GM19395 (cell line): ENCODE measurements at regions not wholly inside any gene's neighbourhood (a gene's known extent, or its start where the extent isn't known, plus 50 kb on each side); places are given as distances from the start of the nearest gene placed in this dataset.

ENCODE experiments used
- ATAC-seq: cut with Tn5 transposase; IDR thresholded peaks from one replicate; pipeline ENCODE4 v1.9.1; 2021; ENCODE audit warnings: mild to moderate bottlenecking, moderate library complexity; ENCODE audit not compliant: unreplicated experiment

DNA sequence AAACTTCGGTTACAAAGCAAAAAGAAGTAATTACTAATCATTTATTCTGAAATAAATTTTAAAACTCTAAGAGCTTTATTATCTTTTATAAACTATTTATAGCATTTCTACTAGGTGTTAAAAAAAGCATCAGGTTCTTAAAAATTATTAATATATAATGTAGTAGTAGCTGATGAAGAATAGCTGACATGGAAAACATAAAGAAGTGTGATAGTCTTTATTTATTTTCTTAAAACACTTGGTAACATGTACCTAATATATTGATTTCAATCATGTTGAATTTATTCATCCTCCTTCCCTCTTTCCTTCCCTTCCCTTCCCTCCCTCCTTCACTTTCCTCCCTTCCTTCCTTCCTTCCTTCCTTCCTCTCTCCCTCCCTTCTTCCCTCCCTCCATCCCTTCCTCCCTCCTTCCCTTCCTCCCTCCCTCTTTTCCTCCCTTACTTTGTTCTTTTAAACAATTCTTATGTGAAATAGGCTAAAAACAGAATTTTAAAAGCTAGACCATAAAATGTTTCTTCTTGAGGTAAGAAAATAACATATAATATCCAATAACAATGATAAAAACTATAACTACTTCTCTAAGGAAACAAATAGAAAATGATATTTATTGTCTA lies 913.9 kb upstream of the MAP3K7 start:
- ATAC-seq = no peak

DNA sequence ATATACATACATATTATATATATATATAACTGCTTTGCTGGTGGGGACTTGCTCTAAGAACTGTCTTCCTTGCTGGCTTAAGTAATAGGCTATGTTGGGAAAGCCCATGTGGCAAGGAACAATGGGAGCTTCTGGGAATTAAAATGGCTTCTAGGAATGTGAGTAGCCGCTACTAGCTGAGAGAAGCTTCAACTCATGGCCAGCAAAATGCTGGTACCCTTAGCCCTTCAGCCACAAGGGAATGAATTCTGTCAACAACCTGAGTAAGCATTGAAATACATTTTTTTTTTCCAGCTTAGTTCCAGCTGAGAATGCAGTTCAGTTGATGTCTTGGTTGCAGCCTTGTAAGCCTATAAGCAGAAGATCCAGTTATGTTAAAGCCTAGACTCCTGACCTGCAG lies 911.7 kb upstream of the MAP3K7 start:
- no peak for ATAC-seq

GRCh38 chr6:91497770-91498169 lies 910.9 kb upstream of the MAP3K7 start:
- no peak for ATAC-seq

- no peak for ATAC-seq
Measured at GRCh38 chr6:91490671-91491301, 903.9 kb upstream of the MAP3K7 start.

DNA sequence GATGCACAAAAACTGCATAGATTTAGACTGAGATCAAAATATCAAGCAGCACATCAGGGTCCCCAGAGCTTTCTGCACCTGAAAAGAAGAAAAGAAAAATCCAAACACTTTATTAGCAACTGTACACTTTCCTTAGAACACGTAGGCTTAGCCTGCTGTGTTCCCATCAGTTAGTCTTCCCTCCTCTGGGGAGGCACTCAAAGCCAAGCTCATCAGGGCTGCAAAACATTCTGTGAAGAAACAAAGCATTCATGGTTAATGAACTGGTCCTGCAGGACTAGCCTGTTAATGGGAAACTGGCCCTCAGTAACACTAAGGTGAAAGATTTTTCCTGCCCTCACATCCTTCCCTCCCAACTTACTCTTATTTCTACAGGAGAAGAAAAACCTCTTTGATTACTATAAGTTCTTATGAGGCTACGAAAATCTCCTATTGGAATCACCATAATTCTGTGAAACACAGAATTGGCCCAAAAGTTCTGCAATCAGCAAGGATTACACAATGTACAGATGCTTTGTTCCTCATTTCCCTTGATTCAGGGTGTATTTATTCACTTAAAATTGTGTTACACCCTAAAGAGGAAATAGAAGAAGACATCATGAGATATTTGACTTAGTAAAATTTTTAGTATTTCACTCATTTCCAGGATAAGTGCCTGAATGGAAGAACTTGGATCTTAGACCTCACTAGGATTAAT lies 901.0 kb upstream of the MAP3K7 start:
- ATAC-seq = no peak

GRCh38 chr6:91486200-91486599 lies 899.3 kb upstream of the MAP3K7 start:
- no peak for ATAC-seq

GRCh38 chr6:91485047-91485446 lies 898.2 kb upstream of the MAP3K7 start:
- no peak for ATAC-seq

DNA sequence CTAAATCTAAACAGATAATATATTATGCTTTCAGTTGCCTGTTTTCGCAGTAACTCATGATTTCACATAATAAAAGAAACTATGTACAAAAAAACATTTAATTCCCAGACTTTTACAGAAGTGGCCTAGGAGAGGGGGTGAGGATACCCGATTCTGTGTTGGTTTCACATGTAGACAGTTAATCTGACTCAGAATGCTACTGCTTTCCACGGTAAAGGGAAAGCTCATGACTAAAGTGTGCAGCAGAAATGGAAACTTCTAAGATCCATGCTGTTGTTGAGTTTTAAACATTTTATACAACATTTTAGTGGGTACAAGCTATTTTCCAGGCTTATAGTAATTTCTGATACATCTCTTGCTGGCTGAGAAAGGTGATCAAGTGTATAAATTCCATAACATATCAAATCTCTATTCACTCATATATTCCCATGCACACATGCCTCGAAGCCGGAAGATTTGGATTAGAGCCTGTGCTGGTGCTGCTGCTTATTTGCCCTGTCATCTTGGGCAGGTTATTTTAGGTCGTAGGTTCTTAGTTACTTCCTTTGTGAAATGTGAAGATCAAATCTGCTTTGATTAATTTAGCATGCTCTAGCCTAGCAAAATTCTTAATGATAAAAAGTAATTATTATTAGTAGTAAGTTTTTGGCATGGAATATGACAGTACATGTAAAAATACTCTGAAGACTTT lies 896.7 kb upstream of the MAP3K7 start:
- peak; percentile 64 for ATAC-seq

DNA sequence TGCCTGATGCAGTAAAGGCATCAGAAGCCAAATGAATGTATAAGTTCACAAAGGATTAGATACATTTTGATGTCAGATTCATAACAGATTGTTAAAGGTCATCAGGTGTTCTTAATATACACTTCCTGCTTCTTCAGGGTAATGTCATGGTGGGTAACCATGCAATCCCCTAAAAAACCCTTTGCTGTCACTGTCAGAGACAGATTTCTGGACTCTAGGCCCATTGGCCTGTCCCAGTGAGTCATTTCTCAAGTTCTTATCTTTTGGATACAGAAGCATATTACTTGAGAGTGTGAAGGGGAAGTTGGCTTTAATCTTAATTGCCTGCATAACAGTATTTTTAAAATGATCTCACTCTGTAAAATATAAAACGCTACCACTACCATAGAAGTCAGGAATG lies 895.6 kb upstream of the MAP3K7 start:
- peak; percentile 72 for ATAC-seq

GRCh38 chr6:91480402-91480801 lies 893.5 kb upstream of the MAP3K7 start:
- ATAC-seq = no peak

- ATAC-seq = no peak
Measured at GRCh38 chr6:91477688-91478087, 890.8 kb upstream of the MAP3K7 start.

DNA sequence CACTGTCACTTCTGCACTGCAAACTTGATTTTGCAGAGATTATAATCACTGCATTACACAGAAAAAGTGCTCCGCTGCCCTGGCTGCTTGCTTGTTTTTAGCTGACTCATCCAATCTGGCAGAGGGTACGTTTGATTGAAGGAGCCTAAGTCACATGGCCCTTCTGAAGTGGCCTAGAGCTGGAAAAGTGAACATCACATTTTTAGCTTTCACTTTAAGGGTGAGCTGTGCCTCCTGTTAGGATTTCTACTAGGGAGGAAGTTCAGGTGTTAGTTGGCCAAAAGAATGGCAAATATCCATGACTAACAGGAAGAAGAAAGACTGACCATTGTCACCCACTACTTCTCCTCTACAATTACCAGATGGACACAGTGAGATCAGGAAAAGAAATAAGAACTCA lies 889.1 kb upstream of the MAP3K7 start:
- ATAC-seq = peak; percentile 76

DNA sequence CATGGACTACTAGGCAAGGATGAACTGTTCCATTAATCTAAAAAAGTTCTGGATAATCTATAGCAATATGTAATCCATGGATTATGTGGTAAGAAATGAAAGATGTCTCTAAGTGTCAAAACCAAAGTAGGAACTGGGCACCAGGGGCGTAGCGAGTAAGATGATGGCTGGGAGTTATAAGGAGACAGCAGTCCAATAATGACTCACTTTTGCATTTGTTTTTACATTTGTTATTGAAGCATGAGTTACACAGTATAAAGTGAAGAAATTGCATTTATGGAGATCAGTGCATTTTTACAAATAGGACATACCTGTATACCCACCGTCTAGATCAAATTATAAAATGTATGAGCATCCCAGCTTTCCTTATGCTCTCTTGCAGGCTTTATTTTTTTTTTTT lies 878.5 kb upstream of the MAP3K7 start:
- no peak for ATAC-seq

DNA sequence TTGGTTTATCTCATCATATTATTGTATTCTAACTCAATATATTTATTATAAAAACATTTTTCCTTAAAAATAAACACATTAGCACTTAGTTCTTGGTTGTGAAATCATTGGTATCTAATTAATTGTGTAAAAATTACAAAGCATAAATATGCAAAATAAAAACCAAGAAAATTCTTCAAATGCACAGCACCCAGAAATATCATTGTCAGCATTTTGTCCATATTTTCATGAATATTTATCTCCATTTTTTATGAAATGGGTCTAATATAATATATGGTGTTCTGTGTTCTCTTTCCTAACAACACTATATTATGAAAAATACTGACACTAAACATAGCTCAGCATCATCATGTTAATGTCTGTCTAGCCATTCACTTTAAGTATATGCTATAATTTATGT lies 877.8 kb upstream of the MAP3K7 start:
- no peak for ATAC-seq

GRCh38 chr6:91464201-91464600 lies 877.3 kb upstream of the MAP3K7 start:
- ATAC-seq = no peak

- no peak for ATAC-seq
Measured at GRCh38 chr6:91462241-91462640, 875.4 kb upstream of the MAP3K7 start.

GRCh38 chr6:91453224-91453878 lies 866.5 kb upstream of the MAP3K7 start:
- no peak for ATAC-seq

GRCh38 chr6:91449539-91449938 lies 862.7 kb upstream of the MAP3K7 start:
- ATAC-seq = no peak

DNA sequence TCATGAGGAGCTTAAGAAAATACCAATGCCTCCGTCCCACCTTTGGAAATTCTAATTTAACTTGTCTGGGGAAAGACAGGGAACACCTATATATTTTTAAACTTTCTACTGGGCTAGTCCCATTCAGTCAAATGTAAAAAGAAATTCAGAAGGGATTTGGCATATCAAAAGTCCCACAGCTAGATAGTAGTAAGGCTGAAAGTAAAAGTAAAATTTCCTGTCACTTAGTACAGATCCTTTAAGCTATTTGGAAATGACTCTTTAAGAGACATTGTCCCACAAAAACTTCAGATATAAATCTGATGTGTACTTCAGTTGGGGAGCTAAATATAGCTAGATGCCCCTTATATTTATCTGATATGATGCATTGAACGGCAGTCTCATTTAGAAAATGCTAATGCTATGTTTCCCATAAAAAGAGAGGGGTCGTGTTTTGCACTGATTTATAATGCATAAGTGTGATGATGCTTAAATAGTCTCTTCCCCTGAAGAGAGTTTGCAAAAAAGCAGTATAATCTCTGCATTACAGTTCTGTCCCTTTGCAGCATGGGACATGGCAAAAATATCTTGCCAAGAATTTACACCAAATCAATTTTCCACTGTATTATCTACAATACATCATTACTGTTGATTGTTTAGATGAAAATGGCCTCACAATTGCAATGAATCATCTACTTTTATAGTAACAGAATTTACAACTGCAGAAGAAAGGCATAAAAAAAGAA lies 860.8 kb upstream of the MAP3K7 start:
- ATAC-seq = peak; percentile 55

DNA sequence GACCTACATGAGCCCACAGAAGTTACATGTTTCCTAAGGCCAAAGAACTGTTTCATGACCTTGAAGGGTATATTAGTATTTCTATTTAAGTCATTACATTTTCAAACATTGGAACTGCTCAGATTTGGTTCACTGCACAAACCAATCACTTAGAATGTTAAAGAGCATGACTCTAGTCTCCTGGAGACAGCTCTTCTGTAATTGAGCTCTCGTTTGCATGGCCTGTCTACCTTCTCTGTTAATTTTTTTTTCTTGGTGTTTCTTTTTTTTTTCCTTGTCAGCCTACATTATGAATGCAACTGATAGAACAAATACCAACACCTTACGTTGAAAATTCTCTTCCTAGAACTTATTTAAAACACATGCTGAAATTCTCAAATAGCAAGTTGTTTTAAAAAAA lies 860.2 kb upstream of the MAP3K7 start:
- peak; percentile 25 for ATAC-seq

GRCh38 chr6:91443405-91443804 lies 856.5 kb upstream of the MAP3K7 start:
- ATAC-seq = no peak
